HCT116 (cell line): ENCODE measurements at regions not wholly inside any gene's neighbourhood (a gene's known extent, or its start where the extent isn't known, plus 50 kb on each side); places are given as distances from the start of the nearest gene placed in this dataset.

ENCODE experiments used
- ATAC-seq: fragments of 200-7000 bp; cut with Tn5 transposase; 2 replicates; pipeline ENCODE4 v1.9.1; 2020; ENCODE audit warnings: mild to moderate bottlenecking, moderate library complexity
- BruUV-seq: library from RNA; stranded (reverse); fragments of 400-500 nt; replicated peaks from 2 replicates; lab custom pipeline; 2021; lab: Mats Ljungman, UMichigan
- CTCF ChIA-PET: fragments of 300-600 bp; sonication (Branson Sonifier 250); formaldehyde crosslinking; loops from one replicate; lab custom pipeline; 2021; ENCODE audit warnings: antibody characterized with exemption; lab: Charles Lee
- POLR2A ChIA-PET: fragments of 300-600, 350-600 bp; sonication (Branson Sonifier 250); formaldehyde crosslinking; loops from one replicate; lab custom pipeline; 2021; ENCODE audit warnings: antibody characterized with exemption; lab: Charles Lee
- RAD21 ChIA-PET, 2 experiments: fragments of 300-600 bp; sonication (Branson Sonifier 250); formaldehyde crosslinking; loops; one replicate each; lab custom pipeline; 2023; ENCODE audit warnings: low total read pairs in 2 of 2; ENCODE audit not compliant: uncharacterized antibody in 2 of 2, unreplicated experiment in 2 of 2, low non-redundant PET in 1 of 2; lab: Charles Lee
- DNase-seq: peaks from one replicate; pipeline ENCODE4 v3.0.0-alpha.2; 2010; ENCODE audit warnings: low read depth, low spot score
- H2AFZ ChIP-seq: fragments of 200-600 bp; shearing (Covaris generic), sonication (generic); 2 replicates; pipeline ENCODE4 v1.6.1; 2017; ENCODE audit warnings: low read depth, mixed run types, mixed read lengths, antibody characterized with exemption, low read length; ENCODE audit not compliant: poor library complexity, severe bottlenecking
- H3K27ac ChIP-seq: 2 replicates; pipeline ENCODE4 v1.5.1; 2012; ENCODE audit warnings: low read depth, low read length
- H3K27me3 ChIP-seq: fragments of 200-600 bp; sonication (generic); 2 replicates; pipeline ENCODE4 v1.6.1; 2016; ENCODE audit warnings: mixed run types, low read length, mixed read lengths; ENCODE audit not compliant: insufficient read depth
- H3K36me3 ChIP-seq, 2 experiments: fragments of 200-500 bp in 1 of 2; fragments of 200-600 bp in 1 of 2; sonication (Bioruptor generic) in 1 of 2; sonication (generic) in 1 of 2; 2 replicates each; pipeline versions ENCODE4 v1.5.1 to v1.6.1; 2014 to 2016; ENCODE audit warnings: low read length in 2 of 2, inconsistent platforms in 1 of 2, mixed read lengths in 1 of 2, mixed run types in 1 of 2; ENCODE audit not compliant: insufficient read depth in 2 of 2, control insufficient read depth in 1 of 2
- H3K4me1 ChIP-seq, 2 experiments: fragments of 200-600 bp in 1 of 2; sonication (generic) in 1 of 2; 2 replicates each; pipeline versions ENCODE4 v1.5.1 to v1.6.1; 2012 to 2017; ENCODE audit warnings: low read length in 2 of 2, inconsistent platforms in 1 of 2, mild to moderate bottlenecking in 1 of 2, mixed read lengths in 1 of 2, mixed run types in 1 of 2, moderate library complexity in 1 of 2; ENCODE audit not compliant: insufficient read depth in 2 of 2, control insufficient read depth in 1 of 2
- H3K4me2 ChIP-seq: fragments of 200-600 bp; sonication (generic); 2 replicates; pipeline ENCODE4 v1.6.1; 2017; ENCODE audit warnings: mixed run types, low read length, mixed read lengths
- H3K4me3 ChIP-seq, 2 experiments: fragments of 200-600 bp in 1 of 2; sonication (generic) in 1 of 2; replicated peaks in 1 of 2; 2 replicates each; pipeline ENCODE4 v1.5.1; 2011 to 2016; ENCODE audit warnings: low read length in 2 of 2, control low read depth in 1 of 2, low read depth in 1 of 2, mild to moderate bottlenecking in 1 of 2, mixed read lengths in 1 of 2, mixed run types in 1 of 2
- H3K79me2 ChIP-seq: fragments of 200-600 bp; sonication (generic); 2 replicates; pipeline ENCODE4 v1.6.1; 2017; ENCODE audit warnings: mild to moderate bottlenecking, mixed run types, low read length, moderate library complexity, mixed read lengths; ENCODE audit not compliant: insufficient read depth
- H3K9ac ChIP-seq: fragments of 200-600 bp; sonication (generic); 2 replicates; pipeline ENCODE4 v1.6.1; 2016; ENCODE audit warnings: low read length, mixed read lengths
- H3K9me2 ChIP-seq: fragments of 200-600 bp; sonication (generic), shearing (Covaris generic); 2 replicates; pipeline ENCODE4 v1.6.1; 2017; ENCODE audit warnings: mixed run types, mild to moderate bottlenecking, moderate library complexity; ENCODE audit not compliant: insufficient read depth
- H3K9me3 ChIP-seq, 2 experiments: fragments of 200-500 bp in 1 of 2; fragments of 200-600 bp in 1 of 2; sonication (Bioruptor generic) in 1 of 2; sonication (generic) in 1 of 2; 2 replicates each; pipeline ENCODE4 v1.6.1; 2014 to 2017; ENCODE audit warnings: low read length in 2 of 2, mixed read lengths in 2 of 2, inconsistent platforms in 1 of 2, low read depth in 1 of 2, mild to moderate bottlenecking in 1 of 2, mixed run types in 1 of 2, moderate library complexity in 1 of 2; ENCODE audit not compliant: control insufficient read depth in 1 of 2, insufficient read depth in 1 of 2
- H4K20me1 ChIP-seq: fragments of 200-600 bp; sonication (generic), shearing (Covaris generic); 2 replicates; pipeline ENCODE4 v1.6.1; 2017; ENCODE audit warnings: mixed run types, mild to moderate bottlenecking, moderate library complexity; ENCODE audit not compliant: insufficient read depth
- ELF1 ChIP-seq: IDR thresholded peaks from 2 replicates; pipeline ENCODE4 v1.6.1; 2012; ENCODE audit warnings: low read depth, borderline replicate concordance
- JUND ChIP-seq: IDR thresholded peaks from 2 replicates; pipeline ENCODE4 v1.6.1; 2012
- POLR2AphosphoS5 ChIP-seq: IDR thresholded peaks from 2 replicates; pipeline ENCODE4 v1.6.1; 2011; ENCODE audit warnings: mild to moderate bottlenecking, low read depth, low read length, moderate library complexity
- RAD21 ChIP-seq: IDR thresholded peaks from 2 replicates; pipeline ENCODE4 v1.6.1; 2012; ENCODE audit warnings: low read depth, mild to moderate bottlenecking
- YY1 ChIP-seq: IDR thresholded peaks from 2 replicates; pipeline ENCODE4 v1.6.1; 2011; ENCODE audit warnings: low read length, low read depth, moderate library complexity, mild to moderate bottlenecking; ENCODE audit not compliant: insufficient replicate concordance; ENCODE audit errors: extremely low read depth
- ZBTB33 ChIP-seq: IDR thresholded peaks from 2 replicates; pipeline ENCODE4 v1.6.1; 2011; ENCODE audit warnings: mild to moderate bottlenecking, low read length, moderate library complexity; ENCODE audit not compliant: insufficient replicate concordance; ENCODE audit errors: extremely low read depth
- intact Hi-C: fragments of 100-400 bp; cut with micrococcal nuclease; formaldehyde crosslinking; loops from 2 replicates; pipeline ENCODE4 v1.10.0; 2022

- H3K9me3 ChIP-seq = no peaks in the 10 kb centered on the region
- no peak for DNase-seq
- no peaks in the 10 kb centered on the region for H3K79me2 ChIP-seq
- no peak overlapping the region for H3K9ac ChIP-seq
- no TSS peak for BruUV-seq
- intact Hi-C loops = no loop called here
- H3K9me2 ChIP-seq = no peaks in the 10 kb centered on the region
- H3K4me1 ChIP-seq = no peaks in the 10 kb centered on the region
- TF ChIP-seq JUND = no peak
- H3K27ac ChIP-seq = no peak overlapping the region
- H2AFZ ChIP-seq = no peak overlapping the region
- no peaks in the 10 kb centered on the region for H4K20me1 ChIP-seq
- no peak overlapping the region for H3K4me2 ChIP-seq
- POLR2A ChIA-PET = no interaction called here
- RAD21 ChIA-PET = no interaction called here
- no peak for ATAC-seq
- no peaks in the 10 kb centered on the region for H3K36me3 ChIP-seq
- H3K27me3 ChIP-seq = peaks cover 10% of the 10 kb centered on the region
- CTCF ChIA-PET = no interaction called here
- H3K4me3 ChIP-seq = no peak overlapping the region
These were observed 141.3 kb downstream of the SALL1 start for GRCh38 chr16:51009813-51010212.

DNA sequence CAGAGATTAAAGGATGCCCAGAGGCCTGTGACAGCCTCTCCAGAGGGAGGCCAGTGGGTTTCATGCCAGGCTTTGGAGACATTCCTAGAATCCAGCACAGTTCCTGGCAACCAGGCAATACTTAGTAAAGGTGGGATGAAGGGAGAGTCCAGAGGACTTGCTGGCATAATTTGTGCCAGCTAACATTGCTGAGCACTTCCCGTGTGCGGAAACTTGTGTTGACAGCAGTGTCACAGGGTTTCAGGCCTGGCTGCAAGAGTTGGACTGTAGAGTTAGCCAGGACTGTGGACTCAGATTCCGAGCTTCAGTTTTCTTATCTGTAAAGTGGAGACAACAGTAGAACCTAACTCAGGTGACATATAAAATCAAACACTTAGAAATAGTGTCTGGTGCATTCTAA lies 141.7 kb downstream of the SALL1 start:
- intact Hi-C loops = no loop called here
- ATAC-seq = no peak
- H3K9ac ChIP-seq = no peak overlapping the region
- no peaks in the 10 kb centered on the region for H3K4me1 ChIP-seq
- ChIA-PET POLR2A (no interaction called here), RAD21 (no interaction called here), CTCF (no interaction called here)
- DNase-seq = no peak
- no peaks in the 10 kb centered on the region for H3K79me2 ChIP-seq
- H2AFZ ChIP-seq = no peak overlapping the region
- no peaks in the 10 kb centered on the region for H3K9me3 ChIP-seq
- TF ChIP-seq ELF1 = no peak
- BruUV-seq = no TSS peak
- no peaks in the 10 kb centered on the region for H3K9me2 ChIP-seq
- no peak overlapping the region for H3K4me3 ChIP-seq
- H3K27me3 ChIP-seq = peaks cover 10% of the 10 kb centered on the region
- H4K20me1 ChIP-seq = no peaks in the 10 kb centered on the region
- H3K36me3 ChIP-seq = no peaks in the 10 kb centered on the region
- H3K27ac ChIP-seq = no peak overlapping the region
- no peak overlapping the region for H3K4me2 ChIP-seq

DNA sequence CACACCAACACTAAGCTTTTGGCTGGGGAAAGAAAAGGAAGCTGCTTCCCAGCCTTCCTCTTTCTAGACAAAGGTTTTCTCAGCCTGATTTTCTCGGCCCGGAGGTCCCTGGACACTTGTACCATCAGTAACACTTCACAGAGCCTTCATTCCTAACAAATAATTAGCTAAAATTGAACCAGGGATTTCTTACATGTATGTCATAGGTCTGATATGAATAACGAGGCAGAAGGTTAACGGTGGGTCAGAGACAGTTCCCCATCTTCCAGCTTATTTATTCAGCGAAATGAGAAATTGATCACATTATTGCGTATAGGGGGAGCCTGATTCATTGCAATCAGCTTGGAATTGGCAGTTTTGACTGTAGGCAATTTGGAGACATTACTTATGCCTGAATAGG lies 142.5 kb downstream of the SALL1 start:
- intact Hi-C loops = no loop called here
- DNase-seq = no peak
- Histone ChIP-seq H3K4me1 (no peaks in the 10 kb centered on the region), H3K9ac (no peak overlapping the region), H3K4me2 (no peak overlapping the region), H3K9me3 (no peaks in the 10 kb centered on the region), H3K9me2 (no peaks in the 10 kb centered on the region), H4K20me1 (no peaks in the 10 kb centered on the region), H3K27ac (no peak overlapping the region), H2AFZ (no peak overlapping the region), H3K79me2 (no peaks in the 10 kb centered on the region), H3K36me3 (no peaks in the 10 kb centered on the region), H3K4me3 (no peak overlapping the region), H3K27me3 (peaks cover 10% of the 10 kb centered on the region)
- RAD21 ChIA-PET = no interaction called here
- TF ChIP-seq RAD21 = no peak
- TF ChIP-seq YY1 = no peak
- no peak for TF ChIP-seq POLR2AphosphoS5
- TF ChIP-seq ZBTB33 = no peak
- POLR2A ChIA-PET = no interaction called here
- no peak for ATAC-seq
- CTCF ChIA-PET = no interaction called here
- BruUV-seq = no TSS peak
